ENCODE measurements at regions not wholly inside any gene's neighbourhood (a gene's known extent, or its start where the extent isn't known, plus 50 kb on each side); places are given as distances from the start of the nearest gene placed in this dataset.
"Not testable (repeated sequence)": the region's sequence is repeated elsewhere in the genome, so short reads cannot be mapped to it uniquely, and the experiment has no call there.

DNA sequence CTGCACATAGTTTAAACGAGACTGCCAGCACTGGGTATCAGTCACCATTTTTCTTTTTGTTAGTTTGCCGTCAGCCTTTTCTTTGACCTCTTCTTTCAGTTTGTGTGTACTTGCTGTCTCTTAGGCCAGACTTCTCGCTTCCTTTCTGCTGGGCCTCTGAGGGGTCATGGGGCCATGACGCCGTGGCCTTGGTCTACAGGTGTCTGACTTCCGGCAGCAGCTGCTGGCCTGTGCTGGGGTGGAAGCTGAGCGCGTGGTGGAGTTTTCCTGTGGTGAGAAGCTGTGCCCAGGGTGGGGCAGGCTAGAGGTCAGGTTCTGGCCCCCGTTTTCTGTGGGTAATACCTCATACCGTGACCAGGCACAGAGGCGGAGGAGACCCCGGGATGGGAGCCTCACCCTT lies 101.6 kb upstream of the PZP start:
- not testable (repeated sequence) for DNase-seq (ENCODE audit: extremely low read depth, low read depth); H3K4me3 ChIP-seq (replicated peaks; ENCODE audit: low read depth, low read length)

DNA sequence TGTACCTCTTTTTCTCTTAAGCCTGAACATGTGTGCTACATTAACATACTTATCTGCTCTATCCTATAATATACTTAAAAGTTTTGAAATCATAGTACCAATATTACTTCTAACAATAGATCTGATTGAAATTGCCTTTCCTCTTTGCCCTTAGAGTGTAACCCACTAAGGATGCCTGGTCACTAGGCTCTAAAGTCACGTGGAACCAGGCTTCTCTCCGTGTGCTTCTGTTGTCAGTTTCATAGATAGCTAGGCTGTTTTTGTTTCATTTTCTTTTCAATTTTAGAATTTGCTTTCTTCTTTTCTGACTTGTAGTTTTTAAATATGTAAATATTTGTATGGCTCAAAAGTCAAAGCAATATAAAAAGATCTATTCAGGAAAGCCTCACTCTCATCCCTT lies 100.5 kb upstream of the PZP start:
- not testable (repeated sequence) for DNase-seq (ENCODE audit: extremely low read depth, low read depth); H3K4me3 ChIP-seq (replicated peaks; ENCODE audit: low read depth, low read length)

DNA sequence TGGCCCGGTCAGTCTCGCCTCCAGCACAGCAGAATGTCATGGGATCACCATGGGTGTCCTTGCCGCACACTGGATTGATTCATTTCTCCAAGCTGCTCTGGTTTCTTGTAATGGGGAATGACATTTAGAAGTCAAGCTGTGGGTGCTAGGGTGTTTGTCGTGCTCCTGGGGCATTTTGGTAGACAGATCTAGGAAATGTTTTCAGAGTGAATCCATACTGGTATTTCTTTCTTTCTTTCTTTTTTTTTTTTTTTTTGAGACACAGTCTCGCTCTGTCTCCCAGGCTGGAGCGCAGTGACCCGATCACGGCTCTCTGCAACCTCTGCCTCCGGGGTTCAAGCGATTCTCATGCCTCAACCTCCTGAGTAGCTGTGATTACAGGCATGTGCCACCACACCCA lies 100.0 kb upstream of the PZP start:
- not testable (repeated sequence) for H3K4me3 ChIP-seq (replicated peaks; ENCODE audit: low read depth, low read length); DNase-seq (ENCODE audit: extremely low read depth, low read depth)

- DNase-seq (ENCODE audit: extremely low read depth, low read depth); H3K4me3 ChIP-seq (replicated peaks; ENCODE audit: low read depth, low read length): not testable (repeated sequence)
These were observed 99.1 kb upstream of the PZP start for GRCh38 chr12:9307255-9307654.

DNA sequence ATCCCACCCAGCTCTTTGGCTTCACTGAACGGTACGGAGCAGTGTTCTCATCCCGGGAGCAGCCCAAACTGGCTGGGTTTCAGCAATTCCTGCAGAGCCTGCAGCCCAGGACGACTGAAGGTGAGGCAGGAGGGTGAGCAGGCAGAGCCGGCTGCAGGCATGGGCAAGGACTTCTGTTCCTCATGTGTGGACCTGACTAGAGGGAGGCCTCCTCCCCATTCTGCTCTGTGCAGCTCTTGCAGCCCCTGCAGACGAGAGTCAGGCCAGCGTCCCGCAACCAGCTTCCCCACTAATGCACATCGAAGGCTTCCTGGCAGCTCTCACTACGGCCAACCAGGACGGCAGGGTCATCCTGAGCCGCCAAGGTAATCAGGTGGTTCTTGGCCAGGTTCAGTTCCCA lies 97.8 kb upstream of the PZP start:
- not testable (repeated sequence) for H3K4me3 ChIP-seq (replicated peaks; ENCODE audit: low read depth, low read length); DNase-seq (ENCODE audit: extremely low read depth, low read depth)

- not testable (repeated sequence) for H3K4me3 ChIP-seq (replicated peaks; ENCODE audit: low read depth, low read length); DNase-seq (ENCODE audit: extremely low read depth, low read depth)
These were observed 96.3 kb upstream of the PZP start for GRCh38 chr12:9304540-9304939.

GRCh38 chr12:9295872-9296271 lies 87.7 kb upstream of the PZP start:
- DNase-seq (ENCODE audit: extremely low read depth, low read depth); H3K4me3 ChIP-seq (replicated peaks; ENCODE audit: low read depth, low read length): not testable (repeated sequence)

GRCh38 chr12:9294072-9294620 lies 86.0 kb upstream of the PZP start:
- H3K4me3 ChIP-seq (replicated peaks; ENCODE audit: low read depth, low read length); DNase-seq (ENCODE audit: extremely low read depth, low read depth): not testable (repeated sequence)

GRCh38 chr12:9293391-9293790 lies 85.2 kb upstream of the PZP start:
- DNase-seq (ENCODE audit: extremely low read depth, low read depth); H3K4me3 ChIP-seq (replicated peaks; ENCODE audit: low read depth, low read length): not testable (repeated sequence)

GRCh38 chr12:9289984-9290383 lies 81.8 kb upstream of the PZP start:
- not testable (repeated sequence) for H3K4me3 ChIP-seq (replicated peaks; ENCODE audit: low read depth, low read length); DNase-seq (ENCODE audit: extremely low read depth, low read depth)

DNA sequence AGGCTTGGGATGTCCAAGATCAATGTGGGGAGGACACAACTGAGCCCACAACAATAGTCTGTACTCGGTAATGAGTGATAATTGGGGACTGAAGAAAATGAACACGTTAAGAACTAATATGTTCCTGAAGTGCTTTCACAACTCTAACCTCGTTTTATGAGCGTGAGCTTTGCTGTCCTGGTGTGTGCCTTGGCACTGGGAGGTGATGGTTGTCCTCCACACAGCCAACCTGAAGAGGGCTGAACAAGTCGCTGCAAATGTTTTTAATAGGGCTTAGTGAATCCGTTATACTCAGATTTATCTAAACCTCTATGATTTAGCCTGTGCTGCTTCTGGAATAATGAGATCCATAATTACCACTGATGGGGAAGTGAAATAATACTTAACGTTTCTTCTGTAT lies 76.5 kb upstream of the PZP start:
- not testable (repeated sequence) for DNase-seq (ENCODE audit: extremely low read depth, low read depth)
- H3K4me3 ChIP-seq (replicated peaks; ENCODE audit: low read depth, low read length): peak overlapping the region; percentile 46

- not testable (repeated sequence) for DNase-seq (ENCODE audit: extremely low read depth, low read depth)
- peak overlapping the region; percentile 46 for H3K4me3 ChIP-seq (replicated peaks; ENCODE audit: low read depth, low read length)
These were observed 76.0 kb upstream of the PZP start for GRCh38 chr12:9284197-9284596.

GRCh38 chr12:9283346-9284095 lies 75.3 kb upstream of the PZP start:
- peak; percentile 12 for DNase-seq (ENCODE audit: extremely low read depth, low read depth)
- H3K4me3 ChIP-seq (replicated peaks; ENCODE audit: low read depth, low read length): peak overlapping the region; percentile 46

- DNase-seq (ENCODE audit: extremely low read depth, low read depth): no peak
- no peak overlapping the region for H3K4me3 ChIP-seq (replicated peaks; ENCODE audit: low read depth, low read length)
- TF ChIP-seq CTCF (IDR thresholded peaks at IDR 0.05; ENCODE audit: low read depth, low read length, missing control alignments): no peak
These were observed 68.8 kb upstream of the PZP start for GRCh38 chr12:9276990-9277389.
